ENCODE measurements at regions not wholly inside any gene's neighbourhood (a gene's known extent, or its start where the extent isn't known, plus 50 kb on each side); places are given as distances from the start of the nearest gene placed in this dataset.

- H3K27me3 Mint-ChIP-seq (ENCODE audit: low read depth): peaks cover 24% of the 10 kb centered on the region
- H3K36me3 Mint-ChIP-seq (ENCODE audit: low read depth): no peaks in the 10 kb centered on the region
- H3K4me3 Mint-ChIP-seq: no peak overlapping the region
- no peaks in the 10 kb centered on the region for H3K4me1 Mint-ChIP-seq (ENCODE audit: low read depth)
- intact Hi-C loops (cut with micrococcal nuclease): no loop called here
- CTCF ChIA-PET: no interaction called here
- H3K9me3 Mint-ChIP-seq: no peaks in the 10 kb centered on the region
- no peak for DNase-seq
- no peak overlapping the region for H3K27ac Mint-ChIP-seq
These were observed 129.9 kb downstream of the TMEM132E start for GRCh38 chr17:34709158-34709754.

- no peak overlapping the region for H3K27ac Mint-ChIP-seq
- CTCF ChIA-PET: no interaction called here
- H3K4me3 Mint-ChIP-seq: no peak overlapping the region
- peaks cover 24% of the 10 kb centered on the region for H3K27me3 Mint-ChIP-seq (ENCODE audit: low read depth)
- intact Hi-C loops (cut with micrococcal nuclease): no loop called here
- peak; percentile 47 for DNase-seq
- no peaks in the 10 kb centered on the region for H3K4me1 Mint-ChIP-seq (ENCODE audit: low read depth)
- no peaks in the 10 kb centered on the region for H3K9me3 Mint-ChIP-seq
- no peaks in the 10 kb centered on the region for H3K36me3 Mint-ChIP-seq (ENCODE audit: low read depth)
These were observed 126.6 kb downstream of the TMEM132E start for GRCh38 chr17:34706029-34706428.

GRCh38 chr17:34703533-34703932, 124.2 kb downstream of the TMEM132E start:
- H3K36me3 Mint-ChIP-seq (ENCODE audit: low read depth): no peaks in the 10 kb centered on the region
- DNase-seq: peak; percentile 65
- H3K4me3 Mint-ChIP-seq: no peak overlapping the region
- CTCF ChIA-PET: no interaction called here
- H3K27me3 Mint-ChIP-seq (ENCODE audit: low read depth): peaks cover 23% of the 10 kb centered on the region
- H3K4me1 Mint-ChIP-seq (ENCODE audit: low read depth): no peaks in the 10 kb centered on the region
- intact Hi-C loops (cut with micrococcal nuclease): no loop called here
- no peak overlapping the region for H3K27ac Mint-ChIP-seq
- no peaks in the 10 kb centered on the region for H3K9me3 Mint-ChIP-seq

- Mint-ChIP-seq H3K27me3 (ENCODE audit: low read depth) (peaks cover 10% of the 10 kb centered on the region), H3K4me1 (ENCODE audit: low read depth) (no peaks in the 10 kb centered on the region), H3K27ac (no peak overlapping the region), H3K9me3 (no peaks in the 10 kb centered on the region), H3K4me3 (no peak overlapping the region), H3K36me3 (ENCODE audit: low read depth) (no peaks in the 10 kb centered on the region)
- CTCF ChIA-PET: no interaction called here
- intact Hi-C loops (cut with micrococcal nuclease): no loop called here
- DNase-seq: no peak
These were observed 119.8 kb downstream of the TMEM132E start for GRCh38 chr17:34699181-34699580.

- H3K27me3 Mint-ChIP-seq (ENCODE audit: low read depth): peaks cover 20% of the 10 kb centered on the region
- H3K4me1 Mint-ChIP-seq (ENCODE audit: low read depth): no peaks in the 10 kb centered on the region
- H3K4me3 Mint-ChIP-seq: no peak overlapping the region
- CTCF ChIA-PET: no interaction called here
- intact Hi-C loops (cut with micrococcal nuclease): no loop called here
- H3K27ac Mint-ChIP-seq: no peak overlapping the region
- peaks cover 4% of the 10 kb centered on the region for H3K9me3 Mint-ChIP-seq
- DNase-seq: no peak
- no peaks in the 10 kb centered on the region for H3K36me3 Mint-ChIP-seq (ENCODE audit: low read depth)
These were observed 113.5 kb downstream of the TMEM132E start for GRCh38 chr17:34692920-34693319.
